Stromal cell of bone marrow (primary cell): ENCODE measurements at regions not wholly inside any gene's neighbourhood (a gene's known extent, or its start where the extent isn't known, plus 50 kb on each side); places are given as distances from the start of the nearest gene placed in this dataset.

Experiments
- DNase-seq: peaks from one replicate; pipeline ENCODE4 v3.0.0-alpha.2; 2012; ENCODE audit warnings: low read depth

DNA sequence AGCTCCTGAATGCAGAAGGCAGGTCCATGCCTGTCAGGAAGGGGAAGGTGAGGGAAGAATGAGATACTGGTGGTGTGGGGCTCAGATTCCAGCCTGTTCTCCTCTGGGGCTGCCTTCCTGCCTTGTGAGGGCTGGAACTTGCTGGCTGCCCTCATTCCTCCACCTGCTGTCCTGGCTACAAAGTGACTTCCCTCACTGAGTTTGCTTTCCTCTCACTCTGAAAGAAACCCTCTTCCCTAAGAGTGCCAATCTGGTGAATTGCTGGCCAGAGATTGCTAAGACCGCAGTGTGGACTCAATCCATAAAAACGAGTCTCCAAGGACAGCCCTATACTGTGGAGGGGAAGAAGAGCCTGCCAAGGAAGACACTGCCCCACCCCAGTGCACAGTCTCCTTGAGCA lies 664.4 kb upstream of the HS6ST1 start:
- DNase-seq: no peak

DNA sequence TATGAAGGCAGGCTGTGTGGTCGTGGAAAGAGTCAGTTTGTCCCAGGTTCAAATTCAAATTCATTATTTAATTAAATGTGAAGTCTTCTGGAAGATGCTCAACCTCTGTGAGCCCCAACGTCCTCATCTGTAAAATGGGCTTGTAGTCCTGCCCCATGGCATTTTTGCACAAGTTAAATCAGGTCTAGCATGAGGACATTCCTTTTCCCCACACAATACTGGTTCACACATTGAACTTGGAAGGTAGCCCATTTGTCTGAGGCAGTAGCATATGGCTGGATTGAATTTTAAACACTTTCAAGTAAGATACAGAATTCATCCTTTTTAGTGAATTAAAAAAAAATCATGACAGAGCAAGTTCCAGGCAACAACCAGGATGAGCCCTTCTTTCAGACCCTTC lies 665.4 kb upstream of the HS6ST1 start:
- DNase-seq: no peak

DNA sequence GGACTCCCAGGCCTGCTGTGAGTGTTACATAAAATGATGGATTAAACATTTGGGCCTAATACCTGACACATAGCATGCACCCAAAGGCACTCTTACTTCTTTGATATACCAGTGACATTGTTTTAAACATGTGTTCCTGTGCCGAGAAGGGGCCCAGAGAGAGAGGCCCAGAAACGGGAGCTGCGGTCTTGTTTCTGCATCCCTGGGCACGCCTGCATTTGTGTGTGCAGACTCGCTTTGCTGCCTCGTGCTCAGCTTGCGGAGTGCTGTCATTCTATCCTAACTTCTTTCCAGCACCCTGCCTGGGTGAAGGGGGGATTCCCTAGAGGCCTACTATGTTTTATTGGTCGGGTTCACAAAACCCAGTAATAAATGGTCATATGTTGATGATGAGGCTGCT lies 666.2 kb upstream of the HS6ST1 start:
- DNase-seq: no peak

DNA sequence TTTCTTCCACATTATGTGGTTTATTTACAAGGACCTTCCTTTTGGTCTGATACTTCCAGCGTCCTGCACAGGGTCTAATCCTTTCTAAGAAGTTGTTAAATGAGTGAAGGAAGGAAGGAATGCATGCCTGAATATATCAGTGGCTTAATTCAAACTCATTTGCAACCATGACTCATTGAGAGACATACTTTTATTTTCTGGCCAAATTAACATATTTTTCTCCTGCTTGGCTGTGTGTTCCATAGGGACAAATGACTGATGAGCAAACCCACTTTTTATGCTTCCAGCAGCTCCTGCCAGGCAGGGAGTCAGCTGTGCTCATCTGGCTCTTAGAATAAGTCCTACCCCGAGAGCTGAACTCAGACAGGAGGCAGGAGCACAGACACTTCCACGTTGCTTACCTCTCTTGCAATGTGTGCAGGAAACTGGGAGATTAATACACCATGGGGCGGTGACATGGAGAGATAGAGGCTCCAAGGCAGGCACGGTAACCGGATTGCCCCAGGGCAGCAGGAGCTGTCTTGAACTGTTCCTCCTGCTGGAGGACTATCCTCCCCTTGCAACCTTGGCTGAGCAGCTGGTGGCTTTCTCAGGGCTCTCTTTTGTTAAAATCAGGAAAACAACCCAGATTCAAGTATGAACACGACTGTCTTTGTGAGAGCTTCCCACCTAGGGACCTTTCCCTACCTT lies 667.5 kb upstream of the HS6ST1 start:
- no peak for DNase-seq

DNA sequence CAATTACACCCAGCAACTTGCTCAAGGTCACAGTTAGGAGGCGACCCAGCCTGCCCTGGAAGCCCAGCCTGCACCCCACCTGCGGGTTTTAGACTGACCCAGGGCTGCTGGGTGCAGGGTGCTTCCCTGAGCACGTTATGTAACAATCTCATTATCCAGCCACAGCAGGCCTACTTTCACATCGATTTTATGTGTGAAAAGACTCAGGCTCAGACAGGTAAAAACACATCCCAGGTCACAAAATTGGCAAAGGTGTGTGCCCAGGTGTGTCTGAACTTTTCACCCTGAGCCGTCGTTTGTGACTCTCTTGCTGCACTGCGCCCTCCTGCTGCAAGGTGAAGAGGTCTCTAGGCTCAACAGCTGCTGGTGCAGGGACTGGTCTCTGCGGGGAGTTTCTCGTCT lies 668.2 kb upstream of the HS6ST1 start:
- no peak for DNase-seq

DNA sequence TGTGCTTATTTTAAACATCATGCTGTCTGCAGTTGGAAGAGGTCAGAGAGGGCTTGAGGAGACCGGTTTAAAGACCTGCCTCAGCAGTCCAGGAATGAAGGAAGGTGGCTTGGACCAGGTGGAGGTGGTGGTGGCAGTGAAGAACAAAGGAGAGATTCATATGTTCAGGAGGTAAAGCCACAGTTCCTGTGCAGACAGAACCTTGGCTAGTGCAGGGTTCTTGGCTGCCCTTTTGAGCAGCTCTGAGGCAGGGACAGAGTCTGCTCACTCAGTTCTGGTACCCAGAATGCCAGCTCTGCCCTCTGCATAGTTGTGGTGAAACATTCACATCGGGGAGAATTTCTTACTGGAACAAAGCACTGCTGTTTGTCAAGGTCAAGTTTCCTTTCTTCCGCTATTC lies 669.7 kb upstream of the HS6ST1 start:
- DNase-seq: no peak

DNA sequence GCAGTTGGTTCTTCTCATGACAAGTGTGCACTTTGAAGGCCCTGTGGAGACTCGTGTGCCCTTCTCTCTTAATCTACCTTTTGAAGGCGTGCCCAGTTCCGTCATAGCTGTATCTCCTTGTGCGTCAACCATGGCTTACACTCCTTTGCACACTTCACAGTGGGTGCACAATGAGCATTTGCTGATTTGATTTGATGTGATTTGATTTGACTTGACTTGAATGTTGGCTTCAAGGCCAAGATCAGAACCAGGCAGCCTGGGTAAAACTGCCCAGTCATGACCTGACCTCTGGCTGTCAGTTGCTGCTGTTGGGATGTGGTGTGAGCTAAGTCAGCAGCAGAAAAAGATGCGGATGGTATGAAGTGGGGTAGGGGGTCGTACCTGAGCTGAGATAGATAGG lies 670.3 kb upstream of the HS6ST1 start:
- no peak for DNase-seq

DNA sequence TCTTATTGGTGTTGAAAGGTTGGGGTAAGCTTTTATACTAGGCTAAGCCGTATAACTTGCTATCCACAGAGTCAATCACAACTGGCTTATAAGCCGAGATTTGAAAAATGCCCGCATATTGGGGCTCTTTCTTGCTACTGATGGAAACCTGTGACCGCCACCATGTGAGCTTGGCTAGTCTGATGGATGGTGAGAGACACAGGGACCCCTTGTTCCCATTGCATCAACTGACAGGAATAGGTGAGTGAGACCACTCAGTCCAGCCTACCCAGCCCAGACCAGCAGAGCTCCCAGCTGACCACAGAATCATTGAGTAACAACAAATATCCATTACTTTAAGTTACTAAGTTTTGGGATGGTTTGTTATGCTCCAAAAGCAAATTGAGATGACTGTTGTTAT lies 676.4 kb upstream of the HS6ST1 start:
- DNase-seq: no peak

DNA sequence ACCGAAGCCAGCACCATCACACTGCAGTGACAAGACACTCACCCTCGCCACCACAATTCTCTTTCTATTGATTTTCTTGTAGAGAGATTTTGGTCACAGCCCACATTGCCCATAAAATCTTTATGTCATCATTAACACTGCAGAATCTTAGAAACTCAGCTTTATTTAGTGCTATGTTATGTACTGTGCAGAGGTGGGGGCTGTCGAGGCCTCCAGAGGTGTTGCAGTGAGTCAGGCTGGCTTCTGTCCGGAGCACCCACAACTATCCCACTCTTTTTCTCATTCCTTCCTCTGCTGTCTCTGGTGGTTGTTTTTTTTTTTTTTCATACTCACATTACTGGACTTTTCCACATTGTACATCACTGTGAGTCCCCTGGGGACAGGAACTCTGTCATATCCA lies 677.4 kb upstream of the HS6ST1 start:
- DNase-seq: no peak

DNA sequence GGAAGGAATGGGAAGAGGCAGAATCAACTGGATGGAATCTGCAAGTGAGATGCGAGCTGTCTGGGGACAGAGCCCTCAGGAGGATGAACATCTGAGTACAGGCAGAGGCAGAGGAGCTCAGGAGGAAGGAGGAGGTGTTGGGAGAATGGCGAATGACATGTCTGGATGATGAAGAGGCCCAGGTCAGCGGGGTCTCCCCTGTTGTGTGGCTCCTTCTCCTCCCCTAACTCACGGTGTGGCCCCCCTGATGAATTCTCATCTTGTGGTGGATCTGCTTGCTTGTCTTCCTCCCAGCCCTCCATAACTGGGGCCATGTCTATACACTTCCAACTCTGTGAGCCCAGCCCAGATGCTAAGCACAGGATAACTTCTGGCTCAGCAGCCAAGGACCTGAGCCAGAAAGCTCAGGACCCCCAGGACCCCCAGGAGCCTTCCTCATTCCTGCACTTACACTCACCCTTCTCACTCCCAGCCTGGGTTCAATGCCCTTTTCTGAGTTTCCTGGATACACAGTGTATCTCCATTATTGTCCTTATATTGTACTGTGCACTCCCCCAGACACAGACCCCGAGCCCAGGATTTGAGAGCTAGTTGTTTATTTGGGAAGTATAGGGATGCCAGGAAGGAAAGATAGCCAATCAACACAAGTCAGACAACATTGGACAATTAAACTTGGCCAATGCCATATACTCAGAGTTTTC lies 678.6 kb upstream of the HS6ST1 start:
- DNase-seq: no peak

DNA sequence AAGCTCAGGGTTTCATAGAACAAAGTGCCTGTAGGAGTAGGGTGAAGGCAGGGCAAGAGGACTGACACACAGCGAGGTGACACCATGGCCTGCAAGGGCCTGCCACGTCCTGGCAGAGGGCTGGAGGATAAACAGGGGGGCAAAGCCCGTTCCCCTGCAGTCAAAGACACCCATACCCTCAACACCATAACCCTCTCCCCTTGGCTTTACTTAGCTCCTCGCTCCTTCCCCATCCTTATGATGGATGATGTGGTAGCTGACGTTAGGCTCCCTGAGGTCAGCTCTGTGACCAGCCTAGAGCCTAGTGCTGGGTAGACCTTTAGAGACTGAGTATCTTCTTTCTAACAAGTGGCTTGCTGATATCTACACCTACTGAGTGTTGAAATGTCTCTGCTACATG lies 683.3 kb upstream of the HS6ST1 start:
- DNase-seq: no peak

DNA sequence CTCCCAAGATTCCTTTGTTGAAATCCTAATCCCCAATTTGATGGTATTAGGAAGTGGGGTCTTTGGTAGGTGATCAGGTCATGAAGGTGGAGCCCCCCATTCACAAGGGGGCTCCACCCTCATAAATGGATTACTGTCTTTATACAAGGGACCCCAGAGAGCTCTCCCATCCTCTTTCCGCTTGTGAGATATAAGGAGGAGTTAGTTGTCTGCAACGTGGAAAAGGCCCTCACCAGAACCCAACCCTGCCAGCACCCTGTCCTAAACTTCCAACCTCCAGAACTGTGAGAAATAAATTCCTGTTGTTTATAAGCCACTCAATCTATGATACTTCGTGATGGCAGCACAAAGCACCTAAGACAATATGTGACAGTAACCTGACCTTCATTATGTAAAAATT lies 684.1 kb upstream of the HS6ST1 start:
- DNase-seq: no peak

DNA sequence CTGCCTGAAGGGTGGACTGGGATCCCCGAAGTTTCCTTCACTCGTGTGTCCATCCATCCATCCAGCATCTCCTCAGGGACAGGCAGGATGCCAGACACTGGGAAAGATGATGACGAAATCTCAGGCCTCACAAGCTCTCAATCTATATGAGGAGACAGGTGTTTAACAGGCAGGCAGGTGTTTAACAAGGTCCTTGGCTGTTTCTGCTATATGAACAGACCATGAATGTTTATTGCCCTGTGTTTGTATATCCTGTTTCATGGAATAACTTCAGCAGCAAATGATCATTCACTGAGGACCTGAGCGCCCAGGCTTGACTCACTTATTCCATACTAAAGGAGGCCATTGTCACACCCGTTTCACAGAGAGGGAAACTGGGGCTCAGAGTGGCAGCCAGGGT lies 685.8 kb upstream of the HS6ST1 start:
- no peak for DNase-seq

DNA sequence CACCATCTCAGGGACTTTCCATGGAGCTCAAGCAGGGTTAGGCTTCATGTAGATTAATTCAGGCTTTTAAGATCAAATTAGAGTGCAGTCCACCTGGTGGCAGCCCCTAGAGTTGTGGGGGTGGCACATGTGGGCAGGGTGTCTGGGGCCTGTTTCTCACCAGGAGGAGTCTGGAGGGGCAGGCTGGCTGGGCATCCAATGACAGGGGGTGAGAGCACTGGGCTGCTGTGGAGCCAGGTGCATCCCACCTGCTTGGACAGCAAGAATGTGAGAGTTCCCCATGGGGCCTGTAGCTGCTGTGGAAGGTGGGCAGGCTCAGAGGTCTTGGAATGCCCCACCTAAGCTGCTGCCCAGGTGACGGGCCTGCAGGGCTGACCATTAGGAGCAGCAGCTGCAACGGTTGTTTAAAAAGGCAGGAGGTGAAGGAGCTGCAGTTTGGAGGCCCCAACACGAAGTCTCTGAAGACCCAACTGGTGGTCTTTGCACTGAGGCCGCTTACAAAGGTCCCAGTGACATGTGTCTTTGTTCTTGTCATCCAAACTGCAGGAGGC lies 686.3 kb upstream of the HS6ST1 start:
- DNase-seq: no peak

DNA sequence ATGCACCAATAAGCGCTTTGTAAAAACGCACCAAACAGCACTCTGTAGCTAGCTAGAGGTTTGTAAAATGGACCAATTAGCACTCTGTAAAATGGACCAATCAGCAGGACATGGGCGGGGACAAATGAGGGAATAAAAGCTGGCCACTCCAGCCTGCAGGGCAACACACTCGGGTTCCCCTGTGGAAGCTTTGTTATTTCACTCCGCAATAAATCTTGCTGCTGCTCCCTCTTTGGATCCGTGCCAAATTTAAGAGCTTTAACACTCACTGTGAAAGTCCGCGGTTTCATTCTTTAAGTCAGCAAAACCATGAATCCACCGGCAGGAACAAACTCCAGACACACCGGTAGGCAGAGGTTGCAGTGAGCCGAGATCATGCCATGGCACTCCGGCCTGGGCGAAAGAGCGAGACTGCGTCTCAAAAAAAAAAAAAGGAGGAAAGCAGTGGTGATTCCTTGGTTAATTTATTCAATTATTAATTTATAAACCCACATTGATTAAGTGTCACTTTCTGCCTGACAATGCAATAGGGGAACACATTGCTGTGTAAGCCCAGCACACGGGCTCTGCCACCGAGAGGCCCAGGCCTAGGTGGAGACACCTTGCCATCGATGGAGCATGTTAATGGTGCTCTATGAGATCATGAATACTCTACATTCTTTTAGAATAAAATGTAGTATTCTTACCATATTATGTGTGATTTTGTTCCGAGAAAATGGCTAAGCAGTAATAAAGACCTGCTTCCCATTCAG lies 687.6 kb upstream of the HS6ST1 start:
- DNase-seq: no peak

DNA sequence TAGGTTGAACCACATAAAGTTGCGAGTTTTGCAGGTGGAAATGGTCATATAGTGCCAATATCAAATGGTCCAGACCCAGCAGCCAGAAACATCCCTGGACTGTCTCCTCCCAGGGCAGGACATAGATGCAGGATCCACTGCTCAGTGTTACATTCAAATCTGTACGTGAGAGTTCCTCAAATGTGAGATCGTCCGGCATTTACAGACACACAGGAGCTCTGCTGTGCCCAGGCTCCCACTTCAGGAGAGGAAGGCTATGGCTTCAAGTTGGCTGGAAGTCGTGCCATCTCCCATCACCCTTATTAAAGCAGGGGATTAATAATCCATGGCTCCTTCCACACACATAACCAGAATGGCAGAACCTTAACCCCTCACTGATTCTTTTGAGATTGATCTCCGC lies 688.2 kb upstream of the HS6ST1 start:
- no peak for DNase-seq

DNA sequence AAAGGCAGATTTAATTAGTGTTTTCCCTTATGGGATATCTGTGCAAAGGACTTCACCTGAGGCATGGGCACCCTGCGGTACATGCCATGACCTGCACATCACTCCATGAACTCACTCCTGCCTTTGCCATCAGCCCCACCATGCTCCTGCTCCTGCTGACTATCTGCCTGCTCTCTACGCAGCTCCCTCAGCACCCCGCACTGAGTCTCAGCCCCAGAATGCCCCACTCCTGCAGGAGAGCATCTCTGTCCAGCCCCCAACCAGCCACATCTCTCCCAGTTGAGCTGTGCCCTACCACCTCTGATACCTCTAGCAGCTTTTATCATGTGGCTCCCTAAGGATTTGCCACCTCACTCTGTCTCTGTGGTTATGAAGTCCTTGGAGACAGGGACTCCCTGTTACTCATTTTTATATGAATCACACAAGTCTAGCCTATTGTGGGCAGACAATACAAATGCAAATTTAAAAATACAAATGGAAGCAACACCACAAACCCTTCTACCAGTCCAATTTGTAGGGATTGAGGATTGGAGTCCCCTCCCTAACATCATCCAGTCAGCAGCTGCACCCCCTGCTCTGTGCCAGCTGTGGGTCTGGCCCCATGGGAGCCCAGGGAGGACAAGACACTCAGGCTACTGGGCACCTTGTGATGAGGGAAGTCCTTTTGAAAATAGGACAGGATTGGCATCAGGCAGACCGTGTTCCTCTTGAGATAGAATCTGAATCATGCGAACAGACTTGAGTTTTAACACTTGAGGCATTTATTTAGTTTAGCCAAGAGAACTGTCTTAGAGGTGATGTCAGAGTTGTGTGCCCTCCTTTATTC lies 689.6 kb upstream of the HS6ST1 start:
- DNase-seq: no peak

DNA sequence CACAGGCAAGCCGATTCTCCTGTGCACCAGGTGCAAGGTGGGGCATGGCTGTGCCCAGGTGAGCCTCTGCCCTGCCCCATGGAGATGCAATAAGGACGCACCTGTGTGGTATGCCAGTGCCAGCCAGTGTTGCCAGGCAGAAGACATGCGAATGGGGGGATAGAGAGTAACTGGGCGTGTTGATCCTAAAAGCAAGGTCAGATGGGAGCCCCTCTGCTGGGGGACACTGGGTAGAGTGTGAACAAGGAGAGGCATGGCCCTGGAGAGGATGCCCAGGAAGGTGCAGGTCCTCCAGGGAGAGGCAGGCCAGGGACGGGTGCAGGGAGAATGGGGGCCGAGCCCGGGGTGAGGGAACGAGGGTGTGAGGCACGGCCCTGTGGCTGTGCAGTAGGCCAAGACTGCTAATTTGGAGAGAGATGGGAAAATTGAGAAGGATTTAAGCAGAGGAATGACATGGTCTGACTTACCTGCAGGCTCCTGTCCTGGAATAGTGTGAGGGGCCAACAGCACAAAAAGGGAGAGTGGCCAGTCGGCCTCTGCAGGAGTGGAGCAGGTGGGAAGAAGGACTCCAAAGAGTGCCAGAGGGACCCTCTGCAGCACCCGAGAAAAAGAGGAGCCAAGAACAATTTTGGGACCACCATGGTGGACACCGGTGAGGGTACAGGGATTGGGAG lies 690.4 kb upstream of the HS6ST1 start:
- DNase-seq: no peak

DNA sequence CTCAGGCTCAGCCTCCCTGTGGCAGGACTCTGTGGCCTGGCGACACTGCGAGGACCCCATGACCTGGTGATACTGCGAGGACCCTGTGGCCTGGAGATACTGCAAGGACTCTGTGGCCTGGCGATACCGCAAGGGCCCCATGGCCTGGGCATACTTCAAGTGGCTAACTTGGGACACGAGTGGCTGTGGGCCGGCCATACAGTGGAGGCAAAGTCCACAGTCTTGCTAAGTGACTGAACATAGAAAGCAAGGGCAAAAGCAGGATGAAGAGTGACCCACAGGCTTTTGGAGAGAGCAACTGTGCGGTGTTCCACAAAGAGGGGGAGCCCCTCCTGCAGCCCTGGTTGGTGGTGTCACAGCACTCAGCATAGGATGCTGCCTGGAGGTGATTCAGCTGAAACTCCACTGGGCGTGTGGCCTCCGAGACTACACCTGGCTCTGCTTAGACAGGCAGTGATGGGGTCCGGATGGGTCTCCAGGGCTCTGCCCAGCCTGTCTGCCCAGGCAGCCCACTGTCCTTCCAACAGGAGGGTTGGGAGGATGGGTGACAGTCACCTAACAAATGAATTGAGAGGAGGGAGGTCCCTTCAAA lies 691.0 kb upstream of the HS6ST1 start:
- no peak for DNase-seq

DNA sequence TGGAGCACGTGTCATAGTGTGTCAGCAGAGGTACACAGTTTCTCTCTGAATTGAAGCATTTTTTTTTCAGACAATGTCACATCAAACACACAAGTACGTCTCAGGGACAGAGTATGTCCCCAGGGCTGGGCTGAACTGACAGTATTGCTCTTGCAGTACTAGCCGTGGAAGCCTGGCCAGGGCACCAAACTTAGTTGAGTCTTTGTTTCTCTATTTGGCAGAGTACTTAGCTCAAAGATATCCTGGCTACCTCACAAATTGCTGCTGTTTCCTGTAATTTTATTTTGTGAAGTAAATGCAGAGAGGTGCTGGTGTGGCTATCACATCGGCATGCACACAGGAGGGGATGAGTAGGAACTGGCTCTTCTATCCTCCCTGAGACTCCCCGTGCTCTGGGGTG lies 691.6 kb upstream of the HS6ST1 start:
- DNase-seq: no peak

DNA sequence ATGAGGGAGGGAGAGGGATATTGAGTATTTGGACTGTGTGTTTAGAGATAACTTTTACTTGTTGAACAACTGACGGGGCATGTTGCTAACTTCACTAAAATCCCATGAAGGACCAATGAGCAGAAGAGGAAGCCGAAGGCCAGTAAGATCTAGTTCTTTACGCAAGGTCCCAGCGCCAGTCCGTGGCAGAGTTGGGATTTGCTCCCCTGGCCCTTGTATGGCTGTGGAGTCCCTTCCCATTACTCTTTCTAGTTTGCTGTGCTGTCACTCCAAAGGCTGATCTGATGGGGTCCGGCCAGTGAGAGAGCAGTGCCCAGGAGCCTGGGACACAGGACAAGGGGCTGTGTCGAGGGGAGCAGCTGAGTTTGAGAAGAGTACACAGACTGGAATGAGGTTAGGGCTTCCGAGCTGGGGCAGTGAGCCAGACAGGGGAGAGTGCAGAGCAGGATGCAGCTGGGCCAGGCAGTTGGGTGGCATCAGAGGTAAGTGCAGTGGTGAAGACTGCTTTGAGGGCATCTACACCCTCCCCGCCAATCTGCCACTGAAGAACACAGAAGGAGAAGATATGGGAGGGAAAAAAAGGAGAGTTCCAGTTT lies 692.9 kb upstream of the HS6ST1 start:
- no peak for DNase-seq
